IMR-90 (cell line): ENCODE measurements at regions not wholly inside any gene's neighbourhood (a gene's known extent, or its start where the extent isn't known, plus 50 kb on each side); places are given as distances from the start of the nearest gene placed in this dataset.

ENCODE experiments used
- BHLHE40 ChIP-seq: fragments of 150-350 bp; IDR thresholded peaks from 2 replicates; pipeline ENCODE4 v1.6.1; 2016; ENCODE audit warnings: mild to moderate bottlenecking, low read depth, low read length
- CEBPB ChIP-seq: IDR thresholded peaks from 2 replicates; pipeline ENCODE4 v1.6.1; 2012; ENCODE audit warnings: low read depth, low read length, improper control_type of control experiment
- CTCF ChIP-seq: conservative IDR thresholded peaks from 2 replicates; pipeline ENCODE4 v1.5.1; 2012; ENCODE audit warnings: mild to moderate bottlenecking, low read depth, low read length, improper control_type of control experiment
- FOS ChIP-seq: fragments of 150-350 bp; IDR thresholded peaks from 2 replicates; pipeline ENCODE4 v1.6.1; 2016; ENCODE audit warnings: low read depth, low read length
- MAFK ChIP-seq: IDR thresholded peaks from 2 replicates; pipeline ENCODE4 v1.6.1; 2012; ENCODE audit warnings: low read depth, low read length, improper control_type of control experiment
- MXI1 ChIP-seq: IDR thresholded peaks from 2 replicates; pipeline ENCODE4 v1.6.1; 2012; ENCODE audit warnings: low read depth, mild to moderate bottlenecking, low read length, moderate library complexity, borderline replicate concordance
- POLR2A ChIP-seq: IDR thresholded peaks from 2 replicates; pipeline ENCODE4 v1.6.1; 2012; ENCODE audit warnings: mild to moderate bottlenecking, low read depth, low read length
- RFX5 ChIP-seq: IDR thresholded peaks from 2 replicates; pipeline ENCODE4 v1.8.0; 2012; ENCODE audit warnings: low read depth, mild to moderate bottlenecking, low read length, moderate library complexity
- SMC3 ChIP-seq: fragments of 150-350 bp; IDR thresholded peaks from 2 replicates; pipeline ENCODE4 v1.6.1; 2016; ENCODE audit warnings: low read depth, mild to moderate bottlenecking, antibody characterized with exemption, low read length, moderate library complexity
- USF2 ChIP-seq: fragments of 150-350 bp; IDR thresholded peaks from 2 replicates; pipeline ENCODE4 v1.6.1; 2017; ENCODE audit warnings: mild to moderate bottlenecking, antibody characterized with exemption, low read length, low read depth

GRCh38 chr7:81112731-81113130 lies 193.9 kb upstream of the SEMA3C start:
- TF ChIP-seq CTCF (no peak), POLR2A (no peak), MAFK (no peak), RFX5 (no peak), CEBPB (no peak), MXI1 (no peak), USF2 (no peak), FOS (no peak), BHLHE40 (no peak), SMC3 (no peak)
